ENCODE measurements at regions not wholly inside any gene's neighbourhood (a gene's known extent, or its start where the extent isn't known, plus 50 kb on each side); places are given as distances from the start of the nearest gene placed in this dataset.

DNA sequence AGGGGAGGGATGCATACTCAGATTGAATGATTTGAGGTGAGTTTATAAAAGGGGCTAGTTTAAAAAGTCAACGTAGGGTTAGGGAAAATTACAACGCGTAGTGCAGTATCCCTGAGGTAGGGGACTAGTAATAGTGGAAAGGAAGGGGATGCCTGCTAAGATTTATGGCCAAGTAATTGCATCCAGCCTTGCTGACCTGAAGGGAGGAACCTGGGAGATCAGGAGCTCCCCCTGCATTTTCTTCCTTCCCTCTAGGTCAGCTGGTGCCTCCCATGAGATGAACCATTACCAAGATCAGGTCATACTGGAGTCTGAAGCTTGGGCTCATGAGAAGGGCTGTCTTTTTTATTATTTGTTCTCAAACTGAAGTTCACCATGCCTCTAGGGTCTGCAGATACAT lies 606.6 kb downstream of the TMEM114 start:
- ATAC-seq (ENCODE audit: poor library complexity): no peak
- no peaks in the 10 kb centered on the region for H3K36me3 ChIP-seq (ENCODE audit: insufficient read depth, low read length)
- H3K36me3 Mint-ChIP-seq (ENCODE audit: low read depth): no peaks in the 10 kb centered on the region
- DNase-seq: no peak
- H3K4me3 ChIP-seq (ENCODE audit: low read length): no peak overlapping the region
- peaks cover 0 to 9% of the 10 kb centered on the region in 2 experiments for H3K9me3 ChIP-seq (ENCODE audit: control insufficient read depth in 1 of 2, insufficient read depth in 1 of 2, low read length in 2 of 2)
- ChIA-PET POLR2A (no interaction called here), CTCF (no interaction called here)
- intact Hi-C loops (cut with DNase I, micrococcal nuclease): no loop called here
- no peaks in the 10 kb centered on the region for H3K27me3 ChIP-seq (ENCODE audit: control insufficient read depth in 1 of 2, insufficient read depth in 2 of 2, low read length in 2 of 2)
- H3K27ac ChIP-seq (ENCODE audit: low read depth in 1 of 2, low read length in 2 of 2): no peak overlapping the region
- H3K4me1 Mint-ChIP-seq (ENCODE audit: low read depth): no peaks in the 10 kb centered on the region
- H3K27me3 Mint-ChIP-seq: no peaks in the 10 kb centered on the region
- H3K4me1 ChIP-seq (ENCODE audit: insufficient read depth, low read length): no peaks in the 10 kb centered on the region
- TF ChIP-seq, protein P1, sequence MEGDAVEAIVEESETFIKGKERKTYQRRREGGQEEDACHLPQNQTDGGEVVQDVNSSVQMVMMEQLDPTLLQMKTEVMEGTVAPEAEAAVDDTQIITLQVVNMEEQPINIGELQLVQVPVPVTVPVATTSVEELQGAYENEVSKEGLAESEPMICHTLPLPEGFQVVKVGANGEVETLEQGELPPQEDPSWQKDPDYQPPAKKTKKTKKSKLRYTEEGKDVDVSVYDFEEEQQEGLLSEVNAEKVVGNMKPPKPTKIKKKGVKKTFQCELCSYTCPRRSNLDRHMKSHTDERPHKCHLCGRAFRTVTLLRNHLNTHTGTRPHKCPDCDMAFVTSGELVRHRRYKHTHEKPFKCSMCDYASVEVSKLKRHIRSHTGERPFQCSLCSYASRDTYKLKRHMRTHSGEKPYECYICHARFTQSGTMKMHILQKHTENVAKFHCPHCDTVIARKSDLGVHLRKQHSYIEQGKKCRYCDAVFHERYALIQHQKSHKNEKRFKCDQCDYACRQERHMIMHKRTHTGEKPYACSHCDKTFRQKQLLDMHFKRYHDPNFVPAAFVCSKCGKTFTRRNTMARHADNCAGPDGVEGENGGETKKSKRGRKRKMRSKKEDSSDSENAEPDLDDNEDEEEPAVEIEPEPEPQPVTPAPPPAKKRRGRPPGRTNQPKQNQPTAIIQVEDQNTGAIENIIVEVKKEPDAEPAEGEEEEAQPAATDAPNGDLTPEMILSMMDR (IDR thresholded peaks at IDR 0.05): no peak
- H3K27ac Mint-ChIP-seq: no peak overlapping the region
- H3K4me3 Mint-ChIP-seq: no peak overlapping the region
- H3K9me3 Mint-ChIP-seq: peaks cover 8% of the 10 kb centered on the region

DNA sequence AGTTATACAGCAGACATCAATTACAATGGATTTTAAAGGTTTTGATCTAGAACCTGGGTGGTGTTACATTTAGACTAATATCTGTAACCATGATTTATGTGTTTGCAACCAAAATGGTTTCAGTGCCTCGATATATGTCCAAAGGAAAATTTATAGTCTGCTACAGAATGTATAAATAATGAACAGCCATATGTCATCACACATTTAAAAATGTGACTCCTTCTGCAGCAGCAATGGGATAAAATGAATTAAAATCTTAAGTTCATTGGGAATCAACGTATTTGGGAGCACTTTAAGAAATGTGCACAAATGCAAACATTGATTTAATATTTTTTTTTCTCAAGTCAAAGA lies 610.2 kb downstream of the TMEM114 start:
- Histone ChIP-seq H3K27me3 (ENCODE audit: control insufficient read depth in 1 of 2, insufficient read depth in 2 of 2, low read length in 2 of 2) (no peaks in the 10 kb centered on the region), H3K27ac (ENCODE audit: low read depth in 1 of 2, low read length in 2 of 2) (no peak overlapping the region), H3K36me3 (ENCODE audit: insufficient read depth, low read length) (no peaks in the 10 kb centered on the region), H3K4me1 (ENCODE audit: insufficient read depth, low read length) (no peaks in the 10 kb centered on the region), H3K9me3 (ENCODE audit: control insufficient read depth in 1 of 2, insufficient read depth in 1 of 2, low read length in 2 of 2) (peaks cover 0 to 9% of the 10 kb centered on the region in 2 experiments), H3K4me3 (ENCODE audit: low read length) (no peak overlapping the region)
- no peak for DNase-seq
- peaks cover 13% of the 10 kb centered on the region for H3K9me3 Mint-ChIP-seq
- TF ChIP-seq, protein P1 (IDR thresholded peaks at IDR 0.05): no peak
- CTCF ChIA-PET: no interaction called here
- ATAC-seq (ENCODE audit: poor library complexity): no peak
- no peaks in the 10 kb centered on the region for H3K36me3 Mint-ChIP-seq (ENCODE audit: low read depth)
- H3K4me1 Mint-ChIP-seq (ENCODE audit: low read depth): no peaks in the 10 kb centered on the region
- POLR2A ChIA-PET: no interaction called here
- intact Hi-C loops (cut with DNase I, micrococcal nuclease): no loop called here
- H3K27me3 Mint-ChIP-seq: no peaks in the 10 kb centered on the region
- H3K27ac Mint-ChIP-seq: no peak overlapping the region
- no peak overlapping the region for H3K4me3 Mint-ChIP-seq

DNA sequence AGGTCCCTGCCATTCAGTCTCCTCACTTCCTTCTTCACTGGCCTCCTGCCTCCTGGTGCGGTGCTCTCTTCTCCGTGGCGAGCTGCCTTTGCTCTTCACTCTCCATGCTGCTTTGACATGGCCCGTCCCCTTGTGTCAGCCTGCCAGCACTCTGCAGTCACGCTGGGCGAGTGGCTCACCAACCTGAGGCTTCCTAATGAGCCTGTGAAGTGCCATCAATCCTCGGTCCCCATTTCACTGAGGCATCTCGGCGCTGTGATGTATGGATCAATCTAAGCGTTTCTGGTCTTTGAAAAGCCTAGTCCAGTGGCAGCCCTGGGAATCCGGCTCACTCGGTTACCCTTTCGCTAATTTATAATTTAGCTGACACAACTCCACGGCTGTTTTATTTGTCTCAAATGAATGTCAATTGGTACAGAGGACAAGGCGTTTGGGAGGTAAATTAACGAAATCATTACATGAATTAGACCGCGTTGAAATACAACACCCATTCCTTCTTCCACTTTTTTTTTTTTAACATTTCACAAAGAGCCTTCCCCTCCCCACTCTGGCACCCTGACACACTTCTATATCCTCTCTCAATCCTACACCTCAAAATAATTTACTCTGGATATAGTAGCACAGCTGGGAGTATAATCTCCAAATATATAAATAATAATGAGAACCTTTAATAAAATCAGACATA lies 610.7 kb downstream of the TMEM114 start:
- no peak overlapping the region for H3K4me3 Mint-ChIP-seq
- ChIA-PET POLR2A (no interaction called here), CTCF (no interaction called here)
- no peaks in the 10 kb centered on the region for H3K4me1 Mint-ChIP-seq (ENCODE audit: low read depth)
- TF ChIP-seq, protein P1 (IDR thresholded peaks at IDR 0.05): no peak
- Histone ChIP-seq H3K36me3 (ENCODE audit: insufficient read depth, low read length) (no peaks in the 10 kb centered on the region), H3K27ac (ENCODE audit: low read depth in 1 of 2, low read length in 2 of 2) (no peak overlapping the region), H3K4me3 (ENCODE audit: low read length) (no peak overlapping the region), H3K27me3 (ENCODE audit: control insufficient read depth in 1 of 2, insufficient read depth in 2 of 2, low read length in 2 of 2) (no peaks in the 10 kb centered on the region), H3K4me1 (ENCODE audit: insufficient read depth, low read length) (no peaks in the 10 kb centered on the region), H3K9me3 (ENCODE audit: control insufficient read depth in 1 of 2, insufficient read depth in 1 of 2, low read length in 2 of 2) (peaks cover 0 to 9% of the 10 kb centered on the region in 2 experiments)
- ATAC-seq (ENCODE audit: poor library complexity) (no peak), DNase-seq (no peak)
- H3K27ac Mint-ChIP-seq: no peak overlapping the region
- no peaks in the 10 kb centered on the region for H3K36me3 Mint-ChIP-seq (ENCODE audit: low read depth)
- H3K27me3 Mint-ChIP-seq: no peaks in the 10 kb centered on the region
- H3K9me3 Mint-ChIP-seq: peaks cover 13% of the 10 kb centered on the region
- intact Hi-C loops (cut with DNase I, micrococcal nuclease): no loop called here

All from CD4-positive, alpha-beta T cell (primary cell).